AG04450 (cell line): ENCODE measurements at regions not wholly inside any gene's neighbourhood (a gene's known extent, or its start where the extent isn't known, plus 50 kb on each side); places are given as distances from the start of the nearest gene placed in this dataset.

ENCODE experiments used
- CTCF ChIA-PET: fragments of 300-600, 350-600 bp; formaldehyde crosslinking; extraction: SDS; loops from one replicate; lab custom pipeline; 2022; ENCODE audit warnings: antibody characterized with exemption, inconsistent platforms; lab: Charles Lee
- POLR2A ChIA-PET: fragments of 350-600 bp; formaldehyde crosslinking; extraction: SDS; loops from one replicate; lab custom pipeline; 2021; ENCODE audit warnings: antibody characterized with exemption, inconsistent platforms; lab: Yijun Ruan, JAX
- DNase-seq: peaks from one replicate; pipeline ENCODE4 v3.0.0-alpha.2; 2011; ENCODE audit warnings: low read depth, low spot score
- H3K27ac ChIP-seq: one replicate; pipeline ENCODE4 v1.5.1; 2012; ENCODE audit warnings: low read depth, low read length, control low read depth
- H3K27me3 ChIP-seq: one replicate; pipeline ENCODE4 v1.6.0; 2012; ENCODE audit warnings: low read length; ENCODE audit not compliant: control insufficient read depth, insufficient read depth
- H3K4me3 ChIP-seq: 2 replicates; pipeline ENCODE4 v1.5.1; 2011; ENCODE audit warnings: mild to moderate bottlenecking, low read depth, low read length, control low read depth
- H3K9me3 ChIP-seq: 2 replicates; pipeline ENCODE4 v1.5.1; 2012; ENCODE audit warnings: low read length; ENCODE audit not compliant: control insufficient read depth, insufficient read depth
- CTCF ChIP-seq: IDR thresholded peaks from 2 replicates; pipeline ENCODE4 v1.5.1; 2011; ENCODE audit warnings: low read depth, low read length, control low read depth, inconsistent platforms

- Histone ChIP-seq H3K27me3 (peaks cover 3% of the 10 kb centered on the region), H3K27ac (no peak overlapping the region), H3K9me3 (no peaks in the 10 kb centered on the region; the same call in 1 of the 2 replicates), H3K4me3 (no peak overlapping the region)
- CTCF ChIA-PET, result no interaction called here
- no peak for TF ChIP-seq CTCF
- POLR2A ChIA-PET, result no interaction called here
- no peak for DNase-seq
These were observed 56.4 kb upstream of the TAMM41 start for GRCh38 chr3:11903047-11903446.

GRCh38 chr3:11903447-11903846 is 56.8 kb upstream of the TAMM41 start:
- CTCF ChIA-PET, result no interaction called here
- H3K9me3 ChIP-seq, result no peaks in the 10 kb centered on the region; the same call in 1 of the 2 replicates
- POLR2A ChIA-PET, result no interaction called here

GRCh38 chr3:11904157-11904556 is 57.5 kb upstream of the TAMM41 start:
- CTCF ChIA-PET, result no interaction called here

More at GRCh38 chr3:11903447-11903846, 56.8 kb upstream of the TAMM41 start:
- no peak overlapping the region for H3K4me3 ChIP-seq
- DNase-seq, result no peak
- peaks cover 3% of the 10 kb centered on the region for H3K27me3 ChIP-seq
- H3K27ac ChIP-seq, result no peak overlapping the region
- no peak for TF ChIP-seq CTCF

GRCh38 chr3:11906407-11906806 is 59.7 kb upstream of the TAMM41 start:
- DNase-seq, result no peak
- Histone ChIP-seq H3K4me3 (no peak overlapping the region), H3K27ac (no peak overlapping the region), H3K27me3 (peaks cover 3% of the 10 kb centered on the region), H3K9me3 (no peaks in the 10 kb centered on the region; the same call in 1 of the 2 replicates)
- TF ChIP-seq CTCF, result no peak
- CTCF ChIA-PET, result no interaction called here
- POLR2A ChIA-PET, result no interaction called here

More at GRCh38 chr3:11904157-11904556, 57.5 kb upstream of the TAMM41 start:
- no peak for TF ChIP-seq CTCF
- no peak overlapping the region for H3K4me3 ChIP-seq
- H3K9me3 ChIP-seq, result no peaks in the 10 kb centered on the region; the same call in 1 of the 2 replicates
- POLR2A ChIA-PET, result no interaction called here
- no peak for DNase-seq
- H3K27ac ChIP-seq, result no peak overlapping the region
- H3K27me3 ChIP-seq, result peaks cover 3% of the 10 kb centered on the region

- no peak overlapping the region for H3K27ac ChIP-seq
- no peak overlapping the region for H3K4me3 ChIP-seq
- no peaks in the 10 kb centered on the region for H3K9me3 ChIP-seq
- ChIA-PET CTCF (no interaction called here), POLR2A (no interaction called here)
- peaks cover 3% of the 10 kb centered on the region for H3K27me3 ChIP-seq
- no peak for DNase-seq
- TF ChIP-seq CTCF, result no peak
These were observed 61.3 kb upstream of the TAMM41 start for GRCh38 chr3:11907667-11908660.
